ENCODE measurements at regions not wholly inside any gene's neighbourhood (a gene's known extent, or its start where the extent isn't known, plus 50 kb on each side); places are given as distances from the start of the nearest gene placed in this dataset.

DNA sequence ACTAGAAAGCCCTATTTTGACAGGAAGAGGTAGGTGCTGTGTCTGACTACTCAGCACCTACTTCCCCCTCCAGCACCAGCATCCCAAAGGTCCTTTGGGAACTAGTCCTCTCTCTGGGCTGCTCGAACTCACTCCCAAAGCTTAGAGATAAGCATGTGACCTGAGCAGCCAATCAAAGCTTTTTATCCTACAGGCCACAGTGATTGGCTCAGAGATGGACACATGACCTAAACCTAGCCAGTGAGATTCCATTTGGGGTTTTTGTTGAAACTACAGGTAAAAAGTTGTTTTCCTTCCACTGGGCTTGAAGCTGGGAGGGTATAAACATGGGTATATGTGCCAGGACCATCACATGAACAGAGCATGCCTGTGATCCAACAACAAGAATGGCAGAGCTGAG lies 186.5 kb upstream of the PPP2R3A start:
- H3K36me3 ChIP-seq (ENCODE audit: insufficient read depth, low read length) = no peaks in the 10 kb centered on the region
- H3K4me3 ChIP-seq (ENCODE audit: low read length) = no peak overlapping the region
- no peaks in the 10 kb centered on the region for H3K27me3 ChIP-seq (ENCODE audit: insufficient read depth, low read depth, low read length)
- no peak overlapping the region for H3K27ac ChIP-seq (ENCODE audit: low read length)
- no peaks in the 10 kb centered on the region for H3F3A ChIP-seq (ENCODE audit: insufficient read depth, low read length, poor library complexity, severe bottlenecking)
- no peak overlapping the region for H2AFZ ChIP-seq (ENCODE audit: low read depth, low read length)
- no peaks in the 10 kb centered on the region for H3K9me3 ChIP-seq (ENCODE audit: low read length)
- H3K9me2 ChIP-seq (ENCODE audit: insufficient read depth, low read length) = no peaks in the 10 kb centered on the region
- no peaks in the 10 kb centered on the region for H3K79me2 ChIP-seq (replicated peaks; ENCODE audit: insufficient read depth, low read length)
- no peaks in the 10 kb centered on the region for H4K20me1 ChIP-seq (ENCODE audit: insufficient read depth)
- no peak overlapping the region for H3K9ac ChIP-seq (ENCODE audit: low read length)
- TF ChIP-seq SMC3 (conservative IDR thresholded peaks at IDR 0.05; ENCODE audit: poor library complexity) (no peak), MXI1 (conservative IDR thresholded peaks at IDR 0.05; ENCODE audit: poor library complexity, severe bottlenecking) (no peak), EP300 (conservative IDR thresholded peaks at IDR 0.05; ENCODE audit: poor library complexity, severe bottlenecking) (no peak), RAD21 (conservative IDR thresholded peaks at IDR 0.05) (no peak), TAF1 (IDR thresholded peaks at IDR 0.05; ENCODE audit: low read depth) (no peak), EZH2 (IDR thresholded peaks at IDR 0.05; ENCODE audit: borderline replicate concordance, insufficient read depth, low read length, poor library complexity, severe bottlenecking) (no peak), POLR2AphosphoS5 (IDR thresholded peaks at IDR 0.05) (no peak)
- TF ChIP-seq, protein P1, sequence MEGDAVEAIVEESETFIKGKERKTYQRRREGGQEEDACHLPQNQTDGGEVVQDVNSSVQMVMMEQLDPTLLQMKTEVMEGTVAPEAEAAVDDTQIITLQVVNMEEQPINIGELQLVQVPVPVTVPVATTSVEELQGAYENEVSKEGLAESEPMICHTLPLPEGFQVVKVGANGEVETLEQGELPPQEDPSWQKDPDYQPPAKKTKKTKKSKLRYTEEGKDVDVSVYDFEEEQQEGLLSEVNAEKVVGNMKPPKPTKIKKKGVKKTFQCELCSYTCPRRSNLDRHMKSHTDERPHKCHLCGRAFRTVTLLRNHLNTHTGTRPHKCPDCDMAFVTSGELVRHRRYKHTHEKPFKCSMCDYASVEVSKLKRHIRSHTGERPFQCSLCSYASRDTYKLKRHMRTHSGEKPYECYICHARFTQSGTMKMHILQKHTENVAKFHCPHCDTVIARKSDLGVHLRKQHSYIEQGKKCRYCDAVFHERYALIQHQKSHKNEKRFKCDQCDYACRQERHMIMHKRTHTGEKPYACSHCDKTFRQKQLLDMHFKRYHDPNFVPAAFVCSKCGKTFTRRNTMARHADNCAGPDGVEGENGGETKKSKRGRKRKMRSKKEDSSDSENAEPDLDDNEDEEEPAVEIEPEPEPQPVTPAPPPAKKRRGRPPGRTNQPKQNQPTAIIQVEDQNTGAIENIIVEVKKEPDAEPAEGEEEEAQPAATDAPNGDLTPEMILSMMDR (IDR thresholded peaks at IDR 0.05; ENCODE audit: poor library complexity, severe bottlenecking) = no peak
- TF ChIP-seq, protein P2, sequence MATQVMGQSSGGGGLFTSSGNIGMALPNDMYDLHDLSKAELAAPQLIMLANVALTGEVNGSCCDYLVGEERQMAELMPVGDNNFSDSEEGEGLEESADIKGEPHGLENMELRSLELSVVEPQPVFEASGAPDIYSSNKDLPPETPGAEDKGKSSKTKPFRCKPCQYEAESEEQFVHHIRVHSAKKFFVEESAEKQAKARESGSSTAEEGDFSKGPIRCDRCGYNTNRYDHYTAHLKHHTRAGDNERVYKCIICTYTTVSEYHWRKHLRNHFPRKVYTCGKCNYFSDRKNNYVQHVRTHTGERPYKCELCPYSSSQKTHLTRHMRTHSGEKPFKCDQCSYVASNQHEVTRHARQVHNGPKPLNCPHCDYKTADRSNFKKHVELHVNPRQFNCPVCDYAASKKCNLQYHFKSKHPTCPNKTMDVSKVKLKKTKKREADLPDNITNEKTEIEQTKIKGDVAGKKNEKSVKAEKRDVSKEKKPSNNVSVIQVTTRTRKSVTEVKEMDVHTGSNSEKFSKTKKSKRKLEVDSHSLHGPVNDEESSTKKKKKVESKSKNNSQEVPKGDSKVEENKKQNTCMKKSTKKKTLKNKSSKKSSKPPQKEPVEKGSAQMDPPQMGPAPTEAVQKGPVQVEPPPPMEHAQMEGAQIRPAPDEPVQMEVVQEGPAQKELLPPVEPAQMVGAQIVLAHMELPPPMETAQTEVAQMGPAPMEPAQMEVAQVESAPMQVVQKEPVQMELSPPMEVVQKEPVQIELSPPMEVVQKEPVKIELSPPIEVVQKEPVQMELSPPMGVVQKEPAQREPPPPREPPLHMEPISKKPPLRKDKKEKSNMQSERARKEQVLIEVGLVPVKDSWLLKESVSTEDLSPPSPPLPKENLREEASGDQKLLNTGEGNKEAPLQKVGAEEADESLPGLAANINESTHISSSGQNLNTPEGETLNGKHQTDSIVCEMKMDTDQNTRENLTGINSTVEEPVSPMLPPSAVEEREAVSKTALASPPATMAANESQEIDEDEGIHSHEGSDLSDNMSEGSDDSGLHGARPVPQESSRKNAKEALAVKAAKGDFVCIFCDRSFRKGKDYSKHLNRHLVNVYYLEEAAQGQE (IDR thresholded peaks at IDR 0.05; ENCODE audit: borderline replicate concordance) = no peak
- no peak overlapping the region for H3K4me2 ChIP-seq (ENCODE audit: low read length)

DNA sequence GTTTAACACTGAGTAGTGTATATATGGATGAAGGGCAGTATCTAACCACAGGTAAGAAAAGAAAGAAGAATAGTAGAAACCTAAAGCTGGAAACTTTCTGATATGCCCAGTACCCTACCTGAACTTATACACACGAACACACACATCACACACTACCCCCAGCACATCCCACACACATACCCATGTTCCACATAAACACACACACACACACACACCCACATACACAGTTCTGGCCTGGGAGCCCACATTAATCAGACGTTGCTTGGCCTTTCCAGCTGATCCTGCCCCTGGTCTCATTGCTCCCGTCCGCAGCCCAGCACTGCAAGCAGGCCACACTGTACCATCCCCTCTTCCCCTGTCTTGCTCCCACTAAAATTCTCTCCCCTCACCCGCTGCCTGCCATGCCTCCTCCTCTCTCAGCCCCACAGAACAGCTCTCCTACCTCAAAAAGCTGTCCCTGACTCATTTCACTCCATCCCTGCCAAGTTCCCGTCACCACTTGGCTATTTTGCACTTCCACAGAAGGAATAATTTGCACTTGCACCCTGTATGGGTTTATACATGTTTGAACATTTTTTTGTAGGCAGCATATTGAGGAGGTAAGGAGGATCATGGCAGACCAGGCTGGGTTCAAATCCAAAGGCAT lies 185.8 kb upstream of the PPP2R3A start:
- Histone ChIP-seq H3K9me3 (ENCODE audit: low read length) (no peaks in the 10 kb centered on the region), H3K27ac (ENCODE audit: low read length) (no peak overlapping the region), H3K9me2 (ENCODE audit: insufficient read depth, low read length) (no peaks in the 10 kb centered on the region), H3K27me3 (ENCODE audit: insufficient read depth, low read depth, low read length) (no peaks in the 10 kb centered on the region), H4K20me1 (ENCODE audit: insufficient read depth) (no peaks in the 10 kb centered on the region), H3K4me3 (ENCODE audit: low read length) (no peak overlapping the region), H3F3A (ENCODE audit: insufficient read depth, low read length, poor library complexity, severe bottlenecking) (no peaks in the 10 kb centered on the region), H3K4me2 (ENCODE audit: low read length) (no peak overlapping the region), H3K36me3 (ENCODE audit: insufficient read depth, low read length) (no peaks in the 10 kb centered on the region), H3K79me2 (replicated peaks; ENCODE audit: insufficient read depth, low read length) (no peaks in the 10 kb centered on the region), H3K9ac (ENCODE audit: low read length) (no peak overlapping the region), H2AFZ (ENCODE audit: low read depth, low read length) (no peak overlapping the region)
- TF ChIP-seq, protein P2 (IDR thresholded peaks at IDR 0.05; ENCODE audit: borderline replicate concordance) = no peak
- TF ChIP-seq, protein P1 (IDR thresholded peaks at IDR 0.05; ENCODE audit: poor library complexity, severe bottlenecking) = no peak
- no peak for TF ChIP-seq TAF1 (IDR thresholded peaks at IDR 0.05; ENCODE audit: low read depth)
- no peak for TF ChIP-seq EZH2 (IDR thresholded peaks at IDR 0.05; ENCODE audit: borderline replicate concordance, insufficient read depth, low read length, poor library complexity, severe bottlenecking)
- no peak for TF ChIP-seq RAD21 (conservative IDR thresholded peaks at IDR 0.05)
- TF ChIP-seq EP300 (conservative IDR thresholded peaks at IDR 0.05; ENCODE audit: poor library complexity, severe bottlenecking) = no peak
- TF ChIP-seq POLR2AphosphoS5 (IDR thresholded peaks at IDR 0.05) = no peak
- TF ChIP-seq MXI1 (conservative IDR thresholded peaks at IDR 0.05; ENCODE audit: poor library complexity, severe bottlenecking) = no peak
- TF ChIP-seq SMC3 (conservative IDR thresholded peaks at IDR 0.05; ENCODE audit: poor library complexity) = no peak

Data from neural cell (in vitro differentiated cells).